OCI-LY3 (cell line): ENCODE measurements at regions not wholly inside any gene's neighbourhood (a gene's known extent, or its start where the extent isn't known, plus 50 kb on each side); places are given as distances from the start of the nearest gene placed in this dataset.

ENCODE experiments used
- EZH2phosphoT487 ChIP-seq: fragments of 200-600 bp; shearing (Covaris generic); IDR thresholded peaks from 2 replicates; pipeline ENCODE4 v1.6.1; 2018; ENCODE audit warnings: antibody characterized with exemption, mixed run types, low read depth
- TF ChIP-seq, protein P1 (sequence below): fragments of 200-600, 300-600 bp; sonication (generic); IDR thresholded peaks from 2 replicates; pipeline ENCODE4 v1.5.1; 2014; ENCODE audit warnings: antibody characterized with exemption, low read length, low read depth

DNA sequence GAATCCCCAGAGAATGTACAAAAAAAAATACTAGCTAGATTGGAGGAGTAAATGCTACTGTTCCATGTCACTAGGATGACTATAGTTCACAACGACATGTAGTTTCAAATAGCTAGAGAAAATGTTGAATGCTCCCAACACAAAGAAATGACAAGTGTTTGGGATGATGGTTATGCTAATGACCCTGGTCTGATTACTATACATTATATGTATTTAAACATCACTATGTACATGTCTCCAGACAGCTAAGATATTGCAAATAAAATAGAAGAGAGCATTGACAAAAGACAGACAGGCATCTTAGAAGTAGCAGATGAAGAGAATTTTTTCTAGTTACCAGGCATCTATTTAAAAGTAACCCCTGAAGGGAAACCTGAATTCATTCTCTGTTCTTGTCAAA lies 281.6 kb upstream of the SLC16A7 start:
- TF ChIP-seq EZH2phosphoT487, result no peak
- TF ChIP-seq, protein P1, sequence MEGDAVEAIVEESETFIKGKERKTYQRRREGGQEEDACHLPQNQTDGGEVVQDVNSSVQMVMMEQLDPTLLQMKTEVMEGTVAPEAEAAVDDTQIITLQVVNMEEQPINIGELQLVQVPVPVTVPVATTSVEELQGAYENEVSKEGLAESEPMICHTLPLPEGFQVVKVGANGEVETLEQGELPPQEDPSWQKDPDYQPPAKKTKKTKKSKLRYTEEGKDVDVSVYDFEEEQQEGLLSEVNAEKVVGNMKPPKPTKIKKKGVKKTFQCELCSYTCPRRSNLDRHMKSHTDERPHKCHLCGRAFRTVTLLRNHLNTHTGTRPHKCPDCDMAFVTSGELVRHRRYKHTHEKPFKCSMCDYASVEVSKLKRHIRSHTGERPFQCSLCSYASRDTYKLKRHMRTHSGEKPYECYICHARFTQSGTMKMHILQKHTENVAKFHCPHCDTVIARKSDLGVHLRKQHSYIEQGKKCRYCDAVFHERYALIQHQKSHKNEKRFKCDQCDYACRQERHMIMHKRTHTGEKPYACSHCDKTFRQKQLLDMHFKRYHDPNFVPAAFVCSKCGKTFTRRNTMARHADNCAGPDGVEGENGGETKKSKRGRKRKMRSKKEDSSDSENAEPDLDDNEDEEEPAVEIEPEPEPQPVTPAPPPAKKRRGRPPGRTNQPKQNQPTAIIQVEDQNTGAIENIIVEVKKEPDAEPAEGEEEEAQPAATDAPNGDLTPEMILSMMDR, result no peak
